Muscle layer of colon (tissue), 2 donors: ENCODE measurements at regions not wholly inside any gene's neighbourhood (a gene's known extent, or its start where the extent isn't known, plus 50 kb on each side); places are given as distances from the start of the nearest gene placed in this dataset.

Experiments
- H3K27ac ChIP-seq: one replicate; pipeline ENCODE4 v1.7.0; 2013; ENCODE audit warnings: low read depth, mild to moderate bottlenecking, low read length, moderate library complexity
- H3K27me3 ChIP-seq, 2 donors: one replicate each; pipeline ENCODE4 v1.7.0; 2013; ENCODE audit warnings: low read length in 2 of 2, mild to moderate bottlenecking in 2 of 2; ENCODE audit not compliant: insufficient read depth in 2 of 2, control insufficient read depth in 1 of 2
- H3K36me3 ChIP-seq: one replicate; pipeline ENCODE4 v1.7.0; 2013; ENCODE audit warnings: mild to moderate bottlenecking, low read length; ENCODE audit not compliant: insufficient read depth
- H3K4me1 ChIP-seq: one replicate; pipeline ENCODE4 v1.7.0; 2013; ENCODE audit warnings: mild to moderate bottlenecking, low read length; ENCODE audit not compliant: insufficient read depth
- H3K4me3 ChIP-seq, 2 donors: one replicate each; pipeline ENCODE4 v1.7.0; 2013; ENCODE audit warnings: low read length in 2 of 2, low read depth in 1 of 2, mild to moderate bottlenecking in 1 of 2, moderate library complexity in 1 of 2
- H3K9ac ChIP-seq: one replicate; pipeline ENCODE4 v1.7.0; 2013; ENCODE audit warnings: low read length
- H3K9me3 ChIP-seq: one replicate; pipeline ENCODE4 v1.7.0; 2013; ENCODE audit warnings: mild to moderate bottlenecking, low read length
- donor health status: abdominal sarcoma.
- donor health status: Adenocarcinoma of cecum.

DNA sequence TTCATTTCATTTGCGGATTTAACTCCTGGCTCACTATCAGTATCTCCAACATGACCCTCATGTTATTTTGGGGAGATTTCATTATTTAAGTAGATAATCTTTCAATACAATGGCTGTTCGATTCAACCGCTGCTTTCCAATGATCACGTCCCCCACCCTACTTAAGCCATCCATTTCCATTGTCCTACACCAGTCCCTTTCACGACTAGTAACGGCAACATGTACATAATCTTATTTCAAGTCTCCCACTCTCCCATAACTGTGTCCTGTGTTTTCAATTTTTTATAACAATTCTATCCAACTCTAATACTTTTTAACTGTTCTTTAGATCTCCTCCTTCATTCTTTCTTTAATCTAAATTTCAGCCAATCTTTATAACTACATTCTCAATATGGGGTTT is 890.8 kb upstream of the MAP3K7 start:
- H3K27ac ChIP-seq: no peak overlapping the region
- no peak overlapping the region for H3K9ac ChIP-seq
- H3K9me3 ChIP-seq: no peaks in the 10 kb centered on the region
- H3K36me3 ChIP-seq: no peaks in the 10 kb centered on the region
- H3K4me1 ChIP-seq: peaks cover 11% of the 10 kb centered on the region
- no peak overlapping the region for H3K4me3 ChIP-seq
- H3K27me3 ChIP-seq: no peaks in the 10 kb centered on the region

DNA sequence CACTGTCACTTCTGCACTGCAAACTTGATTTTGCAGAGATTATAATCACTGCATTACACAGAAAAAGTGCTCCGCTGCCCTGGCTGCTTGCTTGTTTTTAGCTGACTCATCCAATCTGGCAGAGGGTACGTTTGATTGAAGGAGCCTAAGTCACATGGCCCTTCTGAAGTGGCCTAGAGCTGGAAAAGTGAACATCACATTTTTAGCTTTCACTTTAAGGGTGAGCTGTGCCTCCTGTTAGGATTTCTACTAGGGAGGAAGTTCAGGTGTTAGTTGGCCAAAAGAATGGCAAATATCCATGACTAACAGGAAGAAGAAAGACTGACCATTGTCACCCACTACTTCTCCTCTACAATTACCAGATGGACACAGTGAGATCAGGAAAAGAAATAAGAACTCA is 889.1 kb upstream of the MAP3K7 start:
- no peak overlapping the region for H3K4me3 ChIP-seq
- H3K27me3 ChIP-seq: no peaks in the 10 kb centered on the region
- peaks cover 7% of the 10 kb centered on the region for H3K4me1 ChIP-seq
- no peaks in the 10 kb centered on the region for H3K36me3 ChIP-seq
- no peak overlapping the region for H3K9ac ChIP-seq
- H3K27ac ChIP-seq: no peak overlapping the region
- H3K9me3 ChIP-seq: no peaks in the 10 kb centered on the region

DNA sequence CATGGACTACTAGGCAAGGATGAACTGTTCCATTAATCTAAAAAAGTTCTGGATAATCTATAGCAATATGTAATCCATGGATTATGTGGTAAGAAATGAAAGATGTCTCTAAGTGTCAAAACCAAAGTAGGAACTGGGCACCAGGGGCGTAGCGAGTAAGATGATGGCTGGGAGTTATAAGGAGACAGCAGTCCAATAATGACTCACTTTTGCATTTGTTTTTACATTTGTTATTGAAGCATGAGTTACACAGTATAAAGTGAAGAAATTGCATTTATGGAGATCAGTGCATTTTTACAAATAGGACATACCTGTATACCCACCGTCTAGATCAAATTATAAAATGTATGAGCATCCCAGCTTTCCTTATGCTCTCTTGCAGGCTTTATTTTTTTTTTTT is 878.5 kb upstream of the MAP3K7 start:
- Histone ChIP-seq H3K4me1 (no peaks in the 10 kb centered on the region), H3K27me3 (no peaks in the 10 kb centered on the region), H3K9ac (no peak overlapping the region), H3K36me3 (no peaks in the 10 kb centered on the region), H3K9me3 (no peaks in the 10 kb centered on the region), H3K4me3 (no peak overlapping the region), H3K27ac (no peak overlapping the region)

DNA sequence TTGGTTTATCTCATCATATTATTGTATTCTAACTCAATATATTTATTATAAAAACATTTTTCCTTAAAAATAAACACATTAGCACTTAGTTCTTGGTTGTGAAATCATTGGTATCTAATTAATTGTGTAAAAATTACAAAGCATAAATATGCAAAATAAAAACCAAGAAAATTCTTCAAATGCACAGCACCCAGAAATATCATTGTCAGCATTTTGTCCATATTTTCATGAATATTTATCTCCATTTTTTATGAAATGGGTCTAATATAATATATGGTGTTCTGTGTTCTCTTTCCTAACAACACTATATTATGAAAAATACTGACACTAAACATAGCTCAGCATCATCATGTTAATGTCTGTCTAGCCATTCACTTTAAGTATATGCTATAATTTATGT is 877.8 kb upstream of the MAP3K7 start:
- Histone ChIP-seq H3K27me3 (no peaks in the 10 kb centered on the region), H3K9me3 (no peaks in the 10 kb centered on the region), H3K9ac (no peak overlapping the region), H3K36me3 (no peaks in the 10 kb centered on the region), H3K27ac (no peak overlapping the region), H3K4me1 (no peaks in the 10 kb centered on the region), H3K4me3 (no peak overlapping the region)

DNA sequence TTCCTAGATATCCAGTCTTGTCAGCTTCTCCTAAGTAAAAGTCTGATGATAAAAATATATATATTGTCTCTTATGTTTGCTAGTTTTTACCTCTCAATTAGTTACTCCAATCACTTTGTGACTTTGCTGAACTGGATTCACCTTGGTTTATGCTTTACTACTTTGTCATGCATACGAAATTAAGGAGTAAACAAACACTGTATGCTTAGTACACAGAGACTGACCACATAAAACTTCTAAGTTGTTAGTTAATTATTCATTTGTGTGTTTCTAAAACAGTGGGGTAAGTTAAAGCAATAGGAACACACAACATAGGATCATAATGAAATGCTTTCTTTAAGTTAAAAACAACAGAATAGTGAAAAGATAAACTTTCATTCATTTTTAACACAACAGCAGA is 877.3 kb upstream of the MAP3K7 start:
- Histone ChIP-seq H3K27me3 (no peaks in the 10 kb centered on the region), H3K27ac (no peak overlapping the region), H3K9ac (no peak overlapping the region), H3K36me3 (no peaks in the 10 kb centered on the region), H3K9me3 (no peaks in the 10 kb centered on the region), H3K4me3 (no peak overlapping the region), H3K4me1 (no peaks in the 10 kb centered on the region)

DNA sequence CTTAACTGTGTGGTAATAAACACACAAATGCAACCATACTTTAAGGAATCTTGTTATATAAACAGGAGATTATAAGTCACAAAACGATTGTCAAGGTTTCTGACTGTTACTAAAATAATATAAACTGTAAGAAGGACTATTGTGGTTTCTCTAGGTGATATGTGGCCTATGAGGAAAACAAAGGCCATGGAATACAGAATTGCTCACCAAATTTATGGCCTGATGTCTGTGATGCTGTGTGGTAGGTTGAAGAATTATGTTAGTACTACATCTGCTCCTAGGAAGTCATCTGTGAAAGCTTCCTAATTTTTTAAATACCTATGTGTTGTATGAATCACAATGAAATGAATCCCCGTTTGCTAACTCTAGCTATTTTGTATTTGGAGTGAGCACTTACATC is 875.4 kb upstream of the MAP3K7 start:
- Histone ChIP-seq H3K4me3 (no peak overlapping the region), H3K9ac (no peak overlapping the region), H3K27ac (no peak overlapping the region), H3K36me3 (no peaks in the 10 kb centered on the region), H3K9me3 (no peaks in the 10 kb centered on the region), H3K4me1 (no peaks in the 10 kb centered on the region), H3K27me3 (no peaks in the 10 kb centered on the region)

DNA sequence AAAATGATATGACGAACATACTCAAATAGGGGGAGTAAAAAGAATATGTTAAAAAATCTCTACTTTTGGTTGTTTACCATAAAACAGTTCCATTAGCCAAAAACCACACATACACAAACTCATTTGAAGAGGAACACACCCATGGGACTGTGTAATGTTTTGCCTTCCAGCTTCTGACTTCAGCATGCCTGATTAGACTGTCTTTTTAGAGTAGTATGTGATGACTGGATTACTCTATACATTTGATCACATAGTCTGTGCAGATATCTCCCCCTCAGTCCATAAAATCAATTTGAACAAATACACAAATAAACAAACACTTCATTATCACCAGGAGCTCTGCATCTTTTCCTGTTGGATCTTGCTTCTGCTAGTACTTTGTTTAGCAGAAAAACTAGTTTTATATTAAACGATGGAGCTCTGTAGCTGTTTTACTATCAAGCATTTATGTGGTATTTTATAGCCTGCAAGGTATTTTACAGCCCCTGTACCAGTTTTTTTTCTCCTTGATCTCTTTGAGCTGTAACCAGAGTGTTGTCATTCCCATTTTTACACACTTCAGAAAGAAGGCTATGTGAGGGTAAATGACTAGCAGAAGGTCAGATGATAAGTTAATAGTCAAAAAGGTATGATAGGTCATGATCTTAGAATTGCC is 866.5 kb upstream of the MAP3K7 start:
- H3K4me3 ChIP-seq: no peak overlapping the region
- no peaks in the 10 kb centered on the region for H3K27me3 ChIP-seq
- no peak overlapping the region for H3K27ac ChIP-seq
- no peaks in the 10 kb centered on the region for H3K9me3 ChIP-seq
- no peak overlapping the region for H3K9ac ChIP-seq
- no peaks in the 10 kb centered on the region for H3K36me3 ChIP-seq
- H3K4me1 ChIP-seq: peaks cover 4% of the 10 kb centered on the region

DNA sequence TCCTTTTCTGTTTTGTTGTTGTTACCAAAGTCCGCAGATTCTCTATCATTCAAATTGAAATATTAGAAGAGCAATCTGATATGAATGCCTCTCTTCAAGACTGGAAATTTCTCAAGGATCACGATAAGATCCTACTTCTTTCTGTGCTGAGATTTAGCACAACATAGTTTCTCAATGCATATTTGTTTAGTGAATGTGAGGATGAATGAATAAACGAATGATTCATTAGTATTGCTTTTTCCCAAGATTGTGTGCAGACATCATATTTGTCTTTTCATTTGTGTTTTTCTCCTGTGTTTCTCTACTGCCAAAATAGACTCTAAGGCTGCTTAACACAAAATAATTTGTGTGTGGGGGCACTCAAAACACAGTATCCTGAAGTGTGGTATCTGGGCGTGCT is 862.7 kb upstream of the MAP3K7 start:
- Histone ChIP-seq H3K27ac (no peak overlapping the region), H3K9ac (no peak overlapping the region), H3K27me3 (no peaks in the 10 kb centered on the region), H3K4me3 (no peak overlapping the region), H3K36me3 (no peaks in the 10 kb centered on the region), H3K4me1 (peaks cover 4% of the 10 kb centered on the region), H3K9me3 (no peaks in the 10 kb centered on the region)

DNA sequence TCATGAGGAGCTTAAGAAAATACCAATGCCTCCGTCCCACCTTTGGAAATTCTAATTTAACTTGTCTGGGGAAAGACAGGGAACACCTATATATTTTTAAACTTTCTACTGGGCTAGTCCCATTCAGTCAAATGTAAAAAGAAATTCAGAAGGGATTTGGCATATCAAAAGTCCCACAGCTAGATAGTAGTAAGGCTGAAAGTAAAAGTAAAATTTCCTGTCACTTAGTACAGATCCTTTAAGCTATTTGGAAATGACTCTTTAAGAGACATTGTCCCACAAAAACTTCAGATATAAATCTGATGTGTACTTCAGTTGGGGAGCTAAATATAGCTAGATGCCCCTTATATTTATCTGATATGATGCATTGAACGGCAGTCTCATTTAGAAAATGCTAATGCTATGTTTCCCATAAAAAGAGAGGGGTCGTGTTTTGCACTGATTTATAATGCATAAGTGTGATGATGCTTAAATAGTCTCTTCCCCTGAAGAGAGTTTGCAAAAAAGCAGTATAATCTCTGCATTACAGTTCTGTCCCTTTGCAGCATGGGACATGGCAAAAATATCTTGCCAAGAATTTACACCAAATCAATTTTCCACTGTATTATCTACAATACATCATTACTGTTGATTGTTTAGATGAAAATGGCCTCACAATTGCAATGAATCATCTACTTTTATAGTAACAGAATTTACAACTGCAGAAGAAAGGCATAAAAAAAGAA is 860.8 kb upstream of the MAP3K7 start:
- no peaks in the 10 kb centered on the region for H3K27me3 ChIP-seq
- no peak overlapping the region for H3K27ac ChIP-seq
- no peaks in the 10 kb centered on the region for H3K9me3 ChIP-seq
- H3K4me1 ChIP-seq: no peaks in the 10 kb centered on the region
- H3K4me3 ChIP-seq: no peak overlapping the region
- H3K9ac ChIP-seq: no peak overlapping the region
- no peaks in the 10 kb centered on the region for H3K36me3 ChIP-seq

DNA sequence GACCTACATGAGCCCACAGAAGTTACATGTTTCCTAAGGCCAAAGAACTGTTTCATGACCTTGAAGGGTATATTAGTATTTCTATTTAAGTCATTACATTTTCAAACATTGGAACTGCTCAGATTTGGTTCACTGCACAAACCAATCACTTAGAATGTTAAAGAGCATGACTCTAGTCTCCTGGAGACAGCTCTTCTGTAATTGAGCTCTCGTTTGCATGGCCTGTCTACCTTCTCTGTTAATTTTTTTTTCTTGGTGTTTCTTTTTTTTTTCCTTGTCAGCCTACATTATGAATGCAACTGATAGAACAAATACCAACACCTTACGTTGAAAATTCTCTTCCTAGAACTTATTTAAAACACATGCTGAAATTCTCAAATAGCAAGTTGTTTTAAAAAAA is 860.2 kb upstream of the MAP3K7 start:
- Histone ChIP-seq H3K27ac (no peak overlapping the region), H3K27me3 (no peaks in the 10 kb centered on the region), H3K36me3 (no peaks in the 10 kb centered on the region), H3K4me1 (no peaks in the 10 kb centered on the region), H3K9ac (no peak overlapping the region), H3K4me3 (no peak overlapping the region), H3K9me3 (no peaks in the 10 kb centered on the region)

DNA sequence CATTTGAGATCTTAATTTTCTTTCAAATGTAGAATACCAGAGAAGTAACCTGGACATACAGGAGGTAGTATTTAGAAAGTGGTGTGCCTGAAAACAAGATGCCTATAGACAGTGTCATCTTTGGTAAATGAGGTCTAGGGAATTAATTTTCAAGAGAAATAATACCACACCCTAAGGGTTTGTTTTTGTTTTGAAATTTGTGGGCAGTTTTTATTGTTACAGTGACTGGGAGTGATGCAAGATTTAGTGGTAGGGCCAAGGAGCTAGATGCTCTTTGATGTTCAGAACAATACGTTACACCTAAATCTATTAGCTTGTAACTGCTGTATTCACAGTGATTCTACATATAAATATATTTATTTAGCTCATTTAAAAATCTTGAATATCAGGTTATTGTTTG is 856.5 kb upstream of the MAP3K7 start:
- no peaks in the 10 kb centered on the region for H3K36me3 ChIP-seq
- no peaks in the 10 kb centered on the region for H3K4me1 ChIP-seq
- H3K9me3 ChIP-seq: no peaks in the 10 kb centered on the region
- no peak overlapping the region for H3K4me3 ChIP-seq
- H3K27me3 ChIP-seq: no peaks in the 10 kb centered on the region
- H3K9ac ChIP-seq: no peak overlapping the region
- no peak overlapping the region for H3K27ac ChIP-seq

DNA sequence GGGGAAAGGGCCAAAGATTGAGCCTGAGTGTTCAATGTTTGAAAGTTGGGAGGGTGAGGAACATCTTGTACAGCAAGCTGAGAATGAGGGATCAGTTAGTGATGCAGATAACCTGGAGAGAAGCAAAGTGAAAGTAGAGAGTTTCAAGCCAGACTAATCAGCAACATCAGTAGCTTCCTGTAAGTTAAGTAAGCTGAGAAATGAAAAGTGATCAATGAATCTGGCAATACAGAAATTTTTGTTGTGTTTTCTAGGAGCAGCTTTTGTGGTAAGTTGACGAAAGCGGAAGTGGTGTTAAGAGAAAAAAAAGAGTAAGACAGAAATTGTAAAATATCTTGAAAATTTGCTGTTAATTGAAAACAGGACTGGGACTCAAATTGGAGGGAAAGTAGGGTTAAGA is 855.5 kb upstream of the MAP3K7 start:
- H3K27ac ChIP-seq: no peak overlapping the region
- no peaks in the 10 kb centered on the region for H3K36me3 ChIP-seq
- no peak overlapping the region for H3K9ac ChIP-seq
- H3K4me1 ChIP-seq: no peaks in the 10 kb centered on the region
- H3K27me3 ChIP-seq: no peaks in the 10 kb centered on the region
- no peak overlapping the region for H3K4me3 ChIP-seq
- no peaks in the 10 kb centered on the region for H3K9me3 ChIP-seq
